Endodermal cell (in vitro differentiated cells): ENCODE measurements at regions not wholly inside any gene's neighbourhood (a gene's known extent, or its start where the extent isn't known, plus 50 kb on each side); places are given as distances from the start of the nearest gene placed in this dataset.

ENCODE experiments used
- DNase-seq: peaks from one replicate; pipeline ENCODE4 v3.0.0-alpha.2; 2017
- H3K27ac ChIP-seq: 2 replicates; pipeline ENCODE4 v1.5.1; 2013; ENCODE audit warnings: mild to moderate bottlenecking, low read depth, low read length, moderate library complexity
- H3K27me3 ChIP-seq: 2 replicates; pipeline ENCODE4 v1.6.1; 2013; ENCODE audit warnings: mild to moderate bottlenecking, low read length, moderate library complexity; ENCODE audit not compliant: insufficient read depth, control insufficient read depth, poor library complexity, severe bottlenecking
- H3K36me3 ChIP-seq: 2 replicates; pipeline ENCODE4 v1.7.0; 2013; ENCODE audit warnings: mild to moderate bottlenecking, low read length, moderate library complexity; ENCODE audit not compliant: control insufficient read depth, insufficient read depth
- H3K4me1 ChIP-seq: one replicate; pipeline ENCODE4 v1.7.0; 2013; ENCODE audit warnings: low read length; ENCODE audit not compliant: control insufficient read depth, insufficient read depth
- H3K4me3 ChIP-seq: 2 replicates; pipeline ENCODE4 v1.5.1; 2013; ENCODE audit warnings: mild to moderate bottlenecking, low read length, moderate library complexity
- H3K9ac ChIP-seq: 2 replicates; pipeline ENCODE4 v1.6.1; 2013; ENCODE audit warnings: mild to moderate bottlenecking, low read length, moderate library complexity; ENCODE audit not compliant: poor library complexity, severe bottlenecking; ENCODE audit errors: extremely low read depth
- H3K9me3 ChIP-seq: 2 replicates; pipeline ENCODE4 v1.6.1; 2013; ENCODE audit warnings: mild to moderate bottlenecking, low read length, moderate library complexity; ENCODE audit not compliant: control insufficient read depth
- H3K27ac Mint-ChIP-seq: 2 replicates; pipeline ENCODE4 v1.8.0; 2020; ENCODE audit warnings: mixed read lengths
- H3K27me3 Mint-ChIP-seq: 2 replicates; pipeline ENCODE4 v1.8.0; 2021; ENCODE audit warnings: mild to moderate bottlenecking, mixed read lengths; ENCODE audit not compliant: insufficient read depth
- H3K36me3 Mint-ChIP-seq: 2 replicates; pipeline ENCODE4 v1.8.0; 2020; ENCODE audit warnings: low read depth, mixed read lengths
- H3K4me1 Mint-ChIP-seq: 2 replicates; pipeline ENCODE4 v1.8.0; 2020; ENCODE audit warnings: mixed read lengths
- H3K4me3 Mint-ChIP-seq: 2 replicates; pipeline ENCODE4 v1.8.0; 2020; ENCODE audit warnings: mild to moderate bottlenecking, moderate library complexity, mixed read lengths
- H3K9me3 Mint-ChIP-seq: 2 replicates; pipeline ENCODE4 v1.8.0; 2020; ENCODE audit warnings: mild to moderate bottlenecking, mixed read lengths
- WGBS, 2 experiments: methylation state at CpG; one replicate each; pipeline versions ENCODE4 v1.1.5 to v1.1.7; 2013; ENCODE audit warnings: missing lambda C conversion rate in 2 of 2, mixed read lengths in 1 of 2; ENCODE audit not compliant: insufficient coverage in 1 of 2, insufficient read length in 1 of 2; 5-methylcytosine and 5-hydroxymethylcytosine counted together
- TF ChIP-seq, protein P1 (sequence below): fragments of 200-600 bp; sonication (generic); conservative IDR thresholded peaks from 2 replicates; pipeline ENCODE4 v1.5.0; 2021; ENCODE audit warnings: antibody characterized with exemption, mild to moderate bottlenecking

GRCh38 chr7:45975367-45975766 lies 54.3 kb upstream of the IGFBP3 start:
- no peak overlapping the region for H3K27ac ChIP-seq
- DNase-seq = peak; percentile 17
- TF ChIP-seq, protein P1, sequence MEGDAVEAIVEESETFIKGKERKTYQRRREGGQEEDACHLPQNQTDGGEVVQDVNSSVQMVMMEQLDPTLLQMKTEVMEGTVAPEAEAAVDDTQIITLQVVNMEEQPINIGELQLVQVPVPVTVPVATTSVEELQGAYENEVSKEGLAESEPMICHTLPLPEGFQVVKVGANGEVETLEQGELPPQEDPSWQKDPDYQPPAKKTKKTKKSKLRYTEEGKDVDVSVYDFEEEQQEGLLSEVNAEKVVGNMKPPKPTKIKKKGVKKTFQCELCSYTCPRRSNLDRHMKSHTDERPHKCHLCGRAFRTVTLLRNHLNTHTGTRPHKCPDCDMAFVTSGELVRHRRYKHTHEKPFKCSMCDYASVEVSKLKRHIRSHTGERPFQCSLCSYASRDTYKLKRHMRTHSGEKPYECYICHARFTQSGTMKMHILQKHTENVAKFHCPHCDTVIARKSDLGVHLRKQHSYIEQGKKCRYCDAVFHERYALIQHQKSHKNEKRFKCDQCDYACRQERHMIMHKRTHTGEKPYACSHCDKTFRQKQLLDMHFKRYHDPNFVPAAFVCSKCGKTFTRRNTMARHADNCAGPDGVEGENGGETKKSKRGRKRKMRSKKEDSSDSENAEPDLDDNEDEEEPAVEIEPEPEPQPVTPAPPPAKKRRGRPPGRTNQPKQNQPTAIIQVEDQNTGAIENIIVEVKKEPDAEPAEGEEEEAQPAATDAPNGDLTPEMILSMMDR = no peak
- Mint-ChIP-seq H3K9me3 (no peaks in the 10 kb centered on the region), H3K27me3 (peaks cover 2% of the 10 kb centered on the region), H3K4me1 (peaks cover 16% of the 10 kb centered on the region), H3K36me3 (no peaks in the 10 kb centered on the region), H3K4me3 (no peak overlapping the region), H3K27ac (no peak overlapping the region)
- no peaks in the 10 kb centered on the region for H3K27me3 ChIP-seq
- whole genome bisulfite sequencing, 2 experiments = 80 to 83% methylated on average over 1 of the region's 1 CpG
- H3K36me3 ChIP-seq = no peaks in the 10 kb centered on the region
- H3K9ac ChIP-seq = no peak overlapping the region
- no peaks in the 10 kb centered on the region for H3K9me3 ChIP-seq
- peaks cover 9% of the 10 kb centered on the region for H3K4me1 ChIP-seq
- no peak overlapping the region for H3K4me3 ChIP-seq

DNA sequence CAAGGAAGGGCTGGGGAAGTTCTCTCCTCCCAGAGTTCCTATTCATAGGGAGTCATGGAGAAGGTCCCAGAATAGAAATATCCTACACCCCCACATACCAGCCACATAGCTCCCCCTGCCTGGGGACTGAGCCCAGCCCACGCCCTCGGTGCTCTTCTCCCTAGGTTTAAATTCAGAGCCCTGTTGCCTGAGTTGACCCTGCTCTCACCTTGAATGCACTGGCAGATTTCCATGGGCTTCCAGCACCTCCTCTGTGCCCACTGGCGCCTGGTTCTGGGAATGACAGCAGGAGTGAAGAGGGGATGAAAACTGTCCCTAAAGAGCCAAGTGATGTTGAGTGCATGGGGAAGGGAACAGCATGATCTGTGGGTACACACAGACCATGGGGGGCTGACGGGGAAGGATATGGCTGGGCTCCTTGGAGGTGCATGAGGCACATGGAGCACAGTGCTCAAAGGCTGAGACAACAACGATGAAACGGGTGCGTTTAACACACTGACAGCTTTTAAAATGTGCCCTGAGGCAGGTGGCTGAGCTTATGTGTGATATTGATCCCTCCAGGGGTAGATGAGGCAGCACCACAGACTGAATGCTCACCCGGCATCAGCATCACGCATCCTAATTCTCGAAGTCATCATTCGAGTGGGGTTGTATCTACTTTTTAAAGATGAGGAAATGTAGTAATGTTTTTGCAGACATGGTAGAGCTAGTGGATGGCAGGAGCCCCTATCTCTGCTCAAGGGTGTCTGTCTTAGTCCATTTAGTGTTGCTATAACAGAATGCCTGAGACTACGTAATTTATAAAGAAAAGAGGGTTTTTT lies 53.7 kb upstream of the IGFBP3 start:
- H3K4me1 Mint-ChIP-seq = peaks cover 16% of the 10 kb centered on the region
- H3K4me3 ChIP-seq = no peak overlapping the region
- TF ChIP-seq, protein P1 = no peak
- peaks cover 2% of the 10 kb centered on the region for H3K27me3 Mint-ChIP-seq
- H3K4me3 Mint-ChIP-seq = no peak overlapping the region
- no peak overlapping the region for H3K27ac ChIP-seq
- no peaks in the 10 kb centered on the region for H3K36me3 ChIP-seq
- no peaks in the 10 kb centered on the region for H3K9me3 Mint-ChIP-seq
- H3K27me3 ChIP-seq = no peaks in the 10 kb centered on the region
- 92 to 94% methylated on average over 12 of the region's 12 CpGs for WGBS, 2 experiments
- peaks cover 9% of the 10 kb centered on the region for H3K4me1 ChIP-seq
- DNase-seq = peak; percentile 15
- no peaks in the 10 kb centered on the region for H3K36me3 Mint-ChIP-seq
- no peaks in the 10 kb centered on the region for H3K9me3 ChIP-seq
- H3K27ac Mint-ChIP-seq = no peak overlapping the region
- H3K9ac ChIP-seq = no peak overlapping the region

- H3K27me3 ChIP-seq = no peaks in the 10 kb centered on the region
Measured at GRCh38 chr7:45973725-45974532, 52.9 kb upstream of the IGFBP3 start.

More at GRCh38 chr7:45973725-45974532, 52.9 kb upstream of the IGFBP3 start:
- Histone ChIP-seq H3K36me3 (no peaks in the 10 kb centered on the region), H3K27ac (no peak overlapping the region), H3K4me3 (no peak overlapping the region), H3K4me1 (peaks cover 9% of the 10 kb centered on the region), H3K9me3 (no peaks in the 10 kb centered on the region), H3K9ac (no peak overlapping the region)
- Mint-ChIP-seq H3K27ac (no peak overlapping the region), H3K36me3 (no peaks in the 10 kb centered on the region), H3K4me1 (peaks cover 15% of the 10 kb centered on the region), H3K4me3 (no peak overlapping the region), H3K27me3 (peaks cover 1% of the 10 kb centered on the region), H3K9me3 (no peaks in the 10 kb centered on the region)
- peak; percentile 35 for DNase-seq
- WGBS, 2 experiments = 89 to 92% methylated on average over 8 to 14 of the region's 14 CpGs
- TF ChIP-seq, protein P1 = no peak
